Body of pancreas (tissue), 4 donors: ENCODE measurements at regions not wholly inside any gene's neighbourhood (a gene's known extent, or its start where the extent isn't known, plus 50 kb on each side); places are given as distances from the start of the nearest gene placed in this dataset.
"Not testable (repeated sequence)": the region's sequence is repeated elsewhere in the genome, so short reads cannot be mapped to it uniquely, and the experiment has no call there.

Experiments used
- ATAC-seq: fragments of 150-250 bp; one replicate; pipeline ENCODE4 v1.9.1; 2016
- DNase-seq, 4 donors: peaks; one replicate each; pipeline ENCODE4 v3.0.0-alpha.2; 2019
- H3K27ac ChIP-seq, 4 donors: fragments of 200-600 bp; sonication (generic); 1 replicate in 3 of 4; 2 replicates in 1 of 4; pipeline versions ENCODE4 v1.5.1 to v1.6.1; 2016 to 2019; ENCODE audit warnings: mild to moderate bottlenecking in 1 of 4, mixed read lengths in 1 of 4, moderate library complexity in 1 of 4
- H3K27me3 ChIP-seq, 2 donors: fragments of 200-600 bp; sonication (generic); one replicate each; pipeline ENCODE4 v1.6.0; 2016; ENCODE audit warnings: mild to moderate bottlenecking in 1 of 2
- H3K36me3 ChIP-seq, 2 donors: fragments of 200-600 bp; sonication (generic); replicated peaks in 1 of 2; 2 replicates each; pipeline ENCODE4 v1.5.1; 2016; ENCODE audit warnings: low read depth in 2 of 2; ENCODE audit not compliant: insufficient read depth in 1 of 2
- H3K4me1 ChIP-seq: fragments of 200-600 bp; sonication (generic); one replicate; pipeline ENCODE4 v1.6.0; 2016
- H3K4me3 ChIP-seq, 2 donors: fragments of 200-600 bp; sonication (generic); 1 replicate in 1 of 2; 2 replicates in 1 of 2; pipeline ENCODE4 v1.5.1; 2016 to 2019
- H3K9me3 ChIP-seq, 3 donors: fragments of 200-600 bp; sonication (generic); 1 replicate in 2 of 3; 2 replicates in 1 of 3; pipeline ENCODE4 v1.5.1; 2016
- CTCF ChIP-seq, 7 experiments: fragments of 450-650 bp in 4 of 7; fragments of 200-600 bp in 3 of 7; sonication (generic) in 3 of 7; IDR thresholded peaks; one replicate each; pipeline ENCODE4 v1.5.1; 2016 to 2019; ENCODE audit warnings: antibody characterized with exemption in 7 of 7
- POLR2A ChIP-seq, 3 donors: fragments of 450-650 bp; IDR thresholded peaks; one replicate each; pipeline ENCODE4 v1.6.1; 2016; ENCODE audit warnings: antibody characterized with exemption in 3 of 3, mild to moderate bottlenecking in 2 of 3
- WGBS, 2 donors: methylation state at CpG; one replicate each; pipeline ENCODE4 v1.1.5; 2017; 5-methylcytosine and 5-hydroxymethylcytosine counted together
- intact Hi-C: fragments of 100-400 bp; cut with DNase I; formaldehyde crosslinking; loops from one replicate; pipeline ENCODE4 v1.15.1; 2023

GRCh38 chr7:6930787-6931186 lies 104.7 kb upstream of the CCZ1B start:
- H3K9me3 ChIP-seq, H3K4me3 ChIP-seq, ATAC-seq, H3K36me3 ChIP-seq, H3K27ac ChIP-seq, intact Hi-C loops, H3K4me1 ChIP-seq, H3K27me3 ChIP-seq: not testable (repeated sequence)
- peak; percentile 29 to 45 (median 32) for DNase-seq
- TF ChIP-seq CTCF (IDR thresholded peaks at IDR 0.05), result peak in 5 of 7 experiments; percentile 31 to 52 (median 44)
- whole genome bisulfite sequencing, 2 donors, result 4 to 6% methylated on average over 11 of the region's 11 CpGs

- ATAC-seq, DNase-seq, H3K36me3 ChIP-seq, H3K4me3 ChIP-seq, H3K27ac ChIP-seq, H3K9me3 ChIP-seq, intact Hi-C loops, H3K4me1 ChIP-seq, H3K27me3 ChIP-seq: not testable (repeated sequence)
- 66 to 69% methylated on average over 4 to 7 of the region's 7 CpGs for WGBS, 2 donors
Measured at GRCh38 chr7:6931456-6931855, 105.4 kb upstream of the CCZ1B start.

- intact Hi-C loops, ATAC-seq, DNase-seq: not testable (repeated sequence)
Measured at GRCh38 chr7:6933954-6934632, 108.0 kb upstream of the CCZ1B start.

GRCh38 chr7:6934981-6935380 lies 108.9 kb upstream of the CCZ1B start:
- intact Hi-C loops, result no loop called here
- TF ChIP-seq POLR2A (IDR thresholded peaks at IDR 0.05) (no peak), CTCF (IDR thresholded peaks at IDR 0.05) (no peak)
- H3K4me3 ChIP-seq, result no peak overlapping the region
- no peaks in the 10 kb centered on the region for H3K27me3 ChIP-seq
- no peak overlapping the region for H3K27ac ChIP-seq
- DNase-seq (no peak), ATAC-seq (no peak)
- no peaks in the 10 kb centered on the region for H3K36me3 ChIP-seq
- H3K4me1 ChIP-seq, result no peaks in the 10 kb centered on the region
- H3K9me3 ChIP-seq, result no peaks in the 10 kb centered on the region
- 87 to 88% methylated on average over 13 to 17 of the region's 21 CpGs for WGBS, 2 donors

More at GRCh38 chr7:6933954-6934632, 108.0 kb upstream of the CCZ1B start:
- 72 to 80% methylated on average over 2 to 15 of the region's 17 CpGs for WGBS, 2 donors
- not testable (repeated sequence) for H3K27me3 ChIP-seq, H3K4me3 ChIP-seq, H3K27ac ChIP-seq, H3K36me3 ChIP-seq, H3K4me1 ChIP-seq, H3K9me3 ChIP-seq

GRCh38 chr7:6936626-6937025 lies 110.6 kb upstream of the CCZ1B start:
- ATAC-seq, H3K9me3 ChIP-seq, H3K27me3 ChIP-seq, H3K36me3 ChIP-seq, H3K4me3 ChIP-seq, H3K27ac ChIP-seq, intact Hi-C loops, H3K4me1 ChIP-seq, DNase-seq: not testable (repeated sequence)
- WGBS, 2 donors, result 71 to 72% methylated on average over 4 to 7 of the region's 7 CpGs

GRCh38 chr7:6937746-6938145 lies 111.7 kb upstream of the CCZ1B start:
- ATAC-seq, H3K4me1 ChIP-seq, H3K4me3 ChIP-seq, intact Hi-C loops, DNase-seq, H3K27ac ChIP-seq, H3K9me3 ChIP-seq, H3K27me3 ChIP-seq, H3K36me3 ChIP-seq: not testable (repeated sequence)
- WGBS, 2 donors, result 71 to 79% methylated on average over 4 to 8 of the region's 9 CpGs

- not testable (repeated sequence) for ATAC-seq
Measured at GRCh38 chr7:6938284-6938683, 112.2 kb upstream of the CCZ1B start.

GRCh38 chr7:6939126-6939525 lies 113.1 kb upstream of the CCZ1B start:
- ATAC-seq, H3K4me3 ChIP-seq, H3K27me3 ChIP-seq, H3K9me3 ChIP-seq, H3K4me1 ChIP-seq, H3K27ac ChIP-seq, intact Hi-C loops, H3K36me3 ChIP-seq, DNase-seq: not testable (repeated sequence)
- 61 to 76% methylated on average over 10 to 11 of the region's 11 CpGs for WGBS, 2 donors

More at GRCh38 chr7:6938284-6938683, 112.2 kb upstream of the CCZ1B start:
- intact Hi-C loops, H3K27me3 ChIP-seq, H3K27ac ChIP-seq, H3K4me1 ChIP-seq, H3K36me3 ChIP-seq, H3K4me3 ChIP-seq, H3K9me3 ChIP-seq: not testable (repeated sequence)
- peak; percentile 24 to 50 (median 27) for DNase-seq
- 12 to 16% methylated on average over 3 to 4 of the region's 4 CpGs for WGBS, 2 donors
- peak in 4 of 7 experiments; percentile 30 to 48 (median 38) for TF ChIP-seq CTCF (IDR thresholded peaks at IDR 0.05)

GRCh38 chr7:6939896-6940295 lies 113.8 kb upstream of the CCZ1B start:
- H3K9me3 ChIP-seq, H3K27ac ChIP-seq, DNase-seq, H3K4me3 ChIP-seq, intact Hi-C loops, H3K36me3 ChIP-seq, H3K4me1 ChIP-seq, H3K27me3 ChIP-seq, ATAC-seq: not testable (repeated sequence)
- 90% methylated on average over 10 of the region's 17 CpGs; no CpG with 5 or more reads in 1 of the 2 donors for WGBS, 2 donors
